A172 (cell line): ENCODE measurements at regions not wholly inside any gene's neighbourhood (a gene's known extent, or its start where the extent isn't known, plus 50 kb on each side); places are given as distances from the start of the nearest gene placed in this dataset.

Experiments used
- DNase-seq: peaks from one replicate; pipeline ENCODE4 v3.0.0-alpha.2; 2015; ENCODE audit warnings: low spot score

DNA sequence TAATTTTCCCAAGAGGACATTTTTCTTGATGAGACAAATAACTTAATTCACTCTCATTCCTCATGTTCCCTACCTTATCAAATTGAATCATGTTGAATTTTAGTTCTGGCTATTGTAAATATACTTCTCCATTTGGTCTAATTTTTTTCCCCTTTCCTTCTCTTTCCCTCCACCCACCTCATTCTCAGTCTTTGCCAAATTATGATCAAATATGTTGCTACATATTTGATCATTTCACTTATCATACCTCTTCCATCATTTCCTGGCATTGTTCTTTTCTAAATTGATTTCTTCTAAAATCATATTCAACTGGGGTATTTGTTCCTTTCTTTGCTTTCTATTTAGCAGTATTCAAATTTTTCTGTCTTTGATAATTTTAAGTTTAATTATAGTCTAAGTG, 52.3 kb downstream of the HDGFL1 start:
- no peak for DNase-seq

- no peak for DNase-seq
Measured at GRCh38 chr6:22622351-22622750, 53.0 kb downstream of the HDGFL1 start.

DNA sequence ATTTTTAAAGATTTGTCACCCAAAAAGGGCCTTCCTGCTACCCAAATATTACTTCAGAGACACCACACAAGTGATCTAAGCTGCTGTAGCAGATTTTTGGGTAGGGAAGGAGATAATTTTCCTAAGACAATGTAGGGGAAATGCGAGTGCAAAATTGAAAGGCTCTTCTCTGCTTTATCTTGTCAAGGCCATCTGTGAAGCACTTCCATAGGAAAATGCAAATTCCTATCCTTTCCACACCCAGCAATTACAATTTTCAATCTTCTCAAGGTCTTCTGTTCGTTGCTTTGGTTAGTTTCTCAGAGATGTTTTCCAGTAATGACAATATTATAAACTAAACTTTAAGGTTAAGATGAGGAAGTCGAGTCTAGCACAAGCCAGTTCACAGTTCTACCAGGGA, 53.4 kb downstream of the HDGFL1 start:
- DNase-seq, result no peak

GRCh38 chr6:22627644-22628043, 58.3 kb downstream of the HDGFL1 start:
- no peak for DNase-seq

GRCh38 chr6:22631091-22631490, 61.7 kb downstream of the HDGFL1 start:
- DNase-seq, result no peak

DNA sequence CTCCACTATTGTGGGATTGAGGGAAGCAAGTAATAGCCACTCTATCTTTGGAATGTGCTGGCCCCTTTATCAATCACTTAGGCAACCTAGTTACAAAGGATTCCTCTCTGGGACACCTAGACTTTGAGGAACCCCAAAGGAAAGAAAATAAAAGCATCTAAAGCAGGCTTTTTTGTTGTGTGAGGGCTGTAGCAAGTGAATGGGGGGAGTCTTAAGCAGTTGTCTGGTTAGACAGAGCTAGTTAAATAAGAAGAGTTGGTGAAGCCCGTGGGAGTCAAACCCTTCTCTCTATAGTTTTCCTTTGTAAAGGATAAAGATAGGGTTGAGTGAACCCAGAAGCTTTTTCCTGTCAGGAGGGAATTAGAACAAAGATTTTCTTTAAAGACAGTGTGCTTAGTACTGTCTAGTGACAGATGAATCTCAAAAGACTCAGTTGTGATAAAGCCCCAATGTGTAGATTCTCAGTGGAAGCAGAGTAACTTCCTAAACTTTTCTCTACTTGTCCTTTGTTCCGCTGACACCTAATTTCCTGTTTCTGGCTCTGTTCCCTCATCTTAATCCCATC, 63.3 kb downstream of the HDGFL1 start:
- DNase-seq, result no peak

GRCh38 chr6:22636452-22636851, 67.1 kb downstream of the HDGFL1 start:
- DNase-seq, result peak; percentile 3

- no peak for DNase-seq
Measured at GRCh38 chr6:22637782-22638181, 68.4 kb downstream of the HDGFL1 start.

- DNase-seq, result no peak
Measured at GRCh38 chr6:22638320-22638719, 69.0 kb downstream of the HDGFL1 start.

GRCh38 chr6:22642254-22642653, 72.9 kb downstream of the HDGFL1 start:
- DNase-seq, result no peak

- no peak for DNase-seq
Measured at GRCh38 chr6:22643780-22644179, 74.4 kb downstream of the HDGFL1 start.

- DNase-seq, result no peak
Measured at GRCh38 chr6:22647719-22648118, 78.4 kb downstream of the HDGFL1 start.

DNA sequence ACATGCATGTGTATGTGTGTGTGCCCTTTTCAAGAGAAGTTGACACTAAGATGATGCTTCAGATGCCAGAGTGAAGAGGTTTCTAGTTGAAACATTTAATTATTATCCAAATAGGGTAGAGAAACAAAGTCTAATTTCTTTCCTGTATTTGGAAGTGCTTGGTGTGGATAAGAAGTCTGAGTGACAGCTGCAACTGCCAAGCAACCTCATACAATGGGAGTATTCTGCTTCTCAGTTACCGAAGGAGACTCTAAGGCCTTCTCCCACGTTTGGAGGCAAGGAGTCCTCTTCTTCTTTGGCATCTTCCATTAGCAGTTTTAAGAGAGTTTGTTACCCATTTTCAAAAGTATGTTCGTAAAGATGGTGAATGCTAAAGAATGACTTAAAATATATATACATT, 82.4 kb downstream of the HDGFL1 start:
- no peak for DNase-seq

DNA sequence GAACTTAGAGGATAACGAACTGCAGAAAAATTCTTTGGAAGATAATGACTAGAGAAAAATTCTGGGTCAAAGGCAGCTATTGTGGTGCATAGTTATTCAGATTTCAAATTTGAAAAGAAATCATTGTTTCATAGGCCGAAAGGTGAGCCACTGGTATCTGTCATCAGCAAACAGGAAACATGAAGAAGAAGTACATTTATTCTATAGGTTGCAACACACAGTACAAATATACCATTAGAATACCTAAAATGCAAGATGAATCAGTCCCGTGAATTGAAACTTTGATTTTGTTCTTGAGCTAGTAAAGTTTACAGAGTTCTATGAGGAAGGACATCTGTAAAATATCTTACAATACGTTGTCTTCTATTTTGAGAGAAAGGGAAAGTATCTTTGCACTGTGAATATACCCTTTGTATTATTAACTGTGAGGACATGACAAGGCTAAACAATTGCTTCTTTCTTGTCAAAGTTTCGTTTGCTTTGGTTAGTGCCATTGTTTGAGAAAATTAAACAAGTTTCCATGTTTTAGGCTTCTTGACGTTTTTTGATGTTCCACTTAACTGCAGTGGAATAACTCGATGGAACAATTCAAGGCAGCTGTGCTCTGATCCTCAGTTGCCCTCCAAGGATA, 84.7 kb downstream of the HDGFL1 start:
- no peak for DNase-seq

GRCh38 chr6:22656706-22657351, 87.5 kb downstream of the HDGFL1 start:
- DNase-seq, result no peak

- no peak for DNase-seq
Measured at GRCh38 chr6:22657352-22657980, 88.1 kb downstream of the HDGFL1 start.

DNA sequence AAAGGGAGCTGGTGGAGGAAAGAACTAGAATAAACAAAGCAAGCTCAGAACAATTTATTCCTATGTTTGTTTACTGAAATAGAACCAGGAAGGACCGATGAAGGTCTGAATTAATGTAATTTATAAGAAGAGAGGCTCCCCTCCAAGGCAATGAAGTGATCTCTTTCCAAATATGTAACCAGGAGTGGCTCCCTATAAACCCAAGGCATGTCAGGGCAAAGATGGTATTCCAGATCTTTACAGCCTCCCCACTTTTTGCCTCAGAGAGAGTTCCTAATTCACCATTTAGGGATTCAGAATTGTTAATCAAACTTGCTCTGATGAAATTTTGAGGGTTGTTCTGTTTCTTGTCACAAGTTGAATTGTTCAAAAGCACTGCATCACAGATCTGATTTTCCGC, 88.8 kb downstream of the HDGFL1 start:
- DNase-seq, result no peak

GRCh38 chr6:22658934-22659333, 89.6 kb downstream of the HDGFL1 start:
- DNase-seq, result no peak

GRCh38 chr6:22664968-22665367, 95.6 kb downstream of the HDGFL1 start:
- DNase-seq, result no peak

GRCh38 chr6:22666021-22666420, 96.7 kb downstream of the HDGFL1 start:
- DNase-seq, result no peak

GRCh38 chr6:22666586-22666985, 97.2 kb downstream of the HDGFL1 start:
- DNase-seq, result no peak

GRCh38 chr6:22667855-22668254, 98.5 kb downstream of the HDGFL1 start:
- no peak for DNase-seq

DNA sequence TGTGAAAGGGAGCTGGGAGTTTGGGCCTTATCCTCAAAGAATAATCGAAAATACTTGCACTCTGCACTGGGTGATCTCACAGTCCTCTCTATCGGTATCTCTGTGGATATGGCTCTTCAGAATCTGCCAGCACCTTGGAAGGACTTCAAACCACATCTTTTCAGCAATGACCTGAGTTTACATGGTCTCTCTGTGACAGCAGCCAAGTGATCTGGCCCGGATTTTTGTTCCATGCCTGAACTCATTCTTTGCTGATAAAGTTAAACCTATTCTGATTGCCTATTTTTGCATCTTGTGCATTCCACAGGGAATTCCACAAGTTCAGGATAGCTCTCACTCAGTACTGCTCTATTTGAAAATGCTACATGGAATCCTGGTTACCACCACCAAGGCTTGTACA, 98.9 kb downstream of the HDGFL1 start:
- DNase-seq, result no peak
